K562 (cell line): ENCODE measurements at regions not wholly inside any gene's neighbourhood (a gene's known extent, or its start where the extent isn't known, plus 50 kb on each side); places are given as distances from the start of the nearest gene placed in this dataset.

Experiments used
- CBFA2T3 ChIP-seq: fragments of 450-650 bp; IDR thresholded peaks from 2 replicates; pipeline ENCODE4 v1.6.1; 2017
- CBFB ChIP-seq: sonication (generic); formaldehyde crosslinking; IDR thresholded peaks from 2 replicates; pipeline ENCODE4 v1.4.0; 2020; ENCODE audit warnings: mild to moderate bottlenecking, missing genetic modification reagents
- CHD7 ChIP-seq: fragments of 200-600 bp; sonication (generic); IDR thresholded peaks from one replicate; pipeline ENCODE4 v1.6.1; 2012; ENCODE audit warnings: mild to moderate bottlenecking, low read depth, low read length, inconsistent platforms
- E2F1 ChIP-seq: sonication (generic); formaldehyde crosslinking; IDR thresholded peaks from 2 replicates; pipeline ENCODE4 v1.8.1; 2023; ENCODE audit warnings: mild to moderate bottlenecking, missing genetic modification reagents, moderate library complexity
- FOSL1 ChIP-seq: fragments of 200-800 bp; sonication (Bioruptor generic); conservative IDR thresholded peaks from 2 replicates; pipeline ENCODE4 v1.6.1; 2016; ENCODE audit warnings: missing genetic modification characterization, missing compliant biosample characterization
- HDAC1 ChIP-seq, 2 experiments: fragments of 450-650 bp; IDR thresholded peaks; 2 replicates each; pipeline ENCODE4 v1.6.1; 2016 to 2017; ENCODE audit warnings: inconsistent platforms in 1 of 2, mild to moderate bottlenecking in 1 of 2, moderate library complexity in 1 of 2
- ID3 ChIP-seq, 2 experiments: fragments of 250-450 bp in 1 of 2; fragments of 450-650 bp in 1 of 2; sonication (Bioruptor Pico) in 1 of 2; IDR thresholded peaks; 2 replicates each; pipeline versions ENCODE4 v1.6.1 to v1.8.0; 2016 to 2021; ENCODE audit warnings: mild to moderate bottlenecking in 2 of 2, moderate library complexity in 2 of 2, missing compliant biosample characterization in 1 of 2, missing genetic modification characterization in 1 of 2
- MCM3 ChIP-seq: fragments of 450-650 bp; IDR thresholded peaks from 2 replicates; pipeline ENCODE4 v1.6.1; 2016
- OTX1 ChIP-seq: fragments of 450-650 bp; formaldehyde crosslinking; IDR thresholded peaks from 2 replicates; pipeline ENCODE4 v1.4.0; 2022; ENCODE audit warnings: mild to moderate bottlenecking
- RAD21 ChIP-seq, 2 experiments: fragments of 250-450 bp in 1 of 2; fragments of 450-650 bp in 1 of 2; sonication (Bioruptor Pico) in 1 of 2; formaldehyde crosslinking in 1 of 2; IDR thresholded peaks in 1 of 2; conservative IDR thresholded peaks in 1 of 2; 2 replicates each; pipeline versions ENCODE4 v1.4.0 to v1.8.0; 2020 to 2022; ENCODE audit warnings: mild to moderate bottlenecking in 2 of 2, moderate library complexity in 1 of 2
- TAF15 ChIP-seq: fragments of 200-400 bp; formaldehyde crosslinking; IDR thresholded peaks from 2 replicates; pipeline ENCODE4 v1.6.1; 2017; ENCODE audit warnings: mild to moderate bottlenecking, low read depth, low read length, moderate library complexity
- ZBTB2 ChIP-seq: fragments of 450-650 bp; IDR thresholded peaks from 2 replicates; pipeline ENCODE4 v1.6.1; 2016; ENCODE audit warnings: antibody characterized with exemption
- ZZZ3 ChIP-seq: fragments of 450-650 bp; IDR thresholded peaks from 2 replicates; pipeline ENCODE4 v1.6.1; 2016; ENCODE audit warnings: antibody characterized with exemption, mild to moderate bottlenecking, moderate library complexity

GRCh38 chr9:108776920-108777639 lies 78.7 kb downstream of the ACTL7B start (continued):
- peak; percentile 14; the same call in 1 of the 2 replicates for TF ChIP-seq CBFA2T3
- no peak for TF ChIP-seq ZBTB2
- no peak for TF ChIP-seq MCM3
- no peak for TF ChIP-seq CHD7
- TF ChIP-seq TAF15: no peak
- TF ChIP-seq ID3 (CRISPR knock-in tag; IDR thresholded peaks at IDR 0.05): no peak
- TF ChIP-seq ID3 (tag; IDR thresholded peaks at IDR 0.05): no peak
- TF ChIP-seq RAD21 (CRISPR knock-in tag; conservative IDR thresholded peaks at IDR 0.05 in 1 of 2, IDR thresholded peaks at IDR 0.05 in 1 of 2): no peak
- TF ChIP-seq OTX1 (CRISPR knock-in tag): no peak
- no peak for TF ChIP-seq FOSL1 (tag)
- no peak for TF ChIP-seq ZZZ3
- TF ChIP-seq CBFB (CRISPR knock-in tag): 0 out of 2 replicates have a peak, but pooled peaks have one; percentile 58
- no peak for TF ChIP-seq E2F1
- 0 out of 4 replicates have a peak, but pooled peaks of 1 of the 2 experiments have one; percentile 42 for TF ChIP-seq HDAC1 (IDR thresholded peaks at IDR 0.05)
